HG03196 (cell line): ENCODE measurements at regions not wholly inside any gene's neighbourhood (a gene's known extent, or its start where the extent isn't known, plus 50 kb on each side); places are given as distances from the start of the nearest gene placed in this dataset.

Source experiments
- ATAC-seq: cut with Tn5 transposase; IDR thresholded peaks from one replicate; pipeline ENCODE4 v1.9.1; 2021; ENCODE audit not compliant: unreplicated experiment

DNA sequence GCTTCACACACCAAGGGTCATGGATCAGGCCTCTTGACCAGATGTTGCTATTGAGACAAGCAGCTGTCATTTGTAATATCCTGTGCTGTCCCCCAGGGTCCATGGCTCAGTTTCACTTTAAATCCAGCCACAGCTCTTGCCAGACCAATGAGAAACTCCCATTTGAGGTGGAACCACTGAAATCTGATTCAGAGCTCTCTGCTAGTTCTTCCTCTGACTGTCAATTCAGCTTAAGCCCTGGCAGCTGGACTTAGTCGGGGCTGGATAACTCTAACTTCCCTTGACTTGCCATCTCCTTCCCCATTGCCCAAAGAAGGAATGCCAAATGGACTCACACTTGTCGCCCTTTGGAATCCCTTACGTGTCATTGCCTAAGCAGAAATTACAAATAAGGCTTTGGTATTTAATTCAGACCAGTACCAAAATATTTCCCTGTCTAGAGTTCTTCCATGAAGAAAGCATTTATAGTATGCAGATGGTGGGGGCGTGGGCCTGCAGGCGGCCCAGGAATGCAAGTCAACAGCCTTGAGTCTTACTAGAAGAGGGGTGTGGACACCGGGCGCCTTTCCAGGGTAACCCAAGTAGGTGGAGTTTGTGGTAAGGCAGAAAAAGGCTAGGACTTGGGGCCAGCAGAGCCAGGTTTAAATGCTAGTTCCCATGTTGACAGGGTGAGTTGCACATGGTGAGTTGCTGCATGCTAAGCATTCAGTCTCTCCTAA is 96.9 kb upstream of the TMPO start:
- peak; percentile 87 for ATAC-seq

DNA sequence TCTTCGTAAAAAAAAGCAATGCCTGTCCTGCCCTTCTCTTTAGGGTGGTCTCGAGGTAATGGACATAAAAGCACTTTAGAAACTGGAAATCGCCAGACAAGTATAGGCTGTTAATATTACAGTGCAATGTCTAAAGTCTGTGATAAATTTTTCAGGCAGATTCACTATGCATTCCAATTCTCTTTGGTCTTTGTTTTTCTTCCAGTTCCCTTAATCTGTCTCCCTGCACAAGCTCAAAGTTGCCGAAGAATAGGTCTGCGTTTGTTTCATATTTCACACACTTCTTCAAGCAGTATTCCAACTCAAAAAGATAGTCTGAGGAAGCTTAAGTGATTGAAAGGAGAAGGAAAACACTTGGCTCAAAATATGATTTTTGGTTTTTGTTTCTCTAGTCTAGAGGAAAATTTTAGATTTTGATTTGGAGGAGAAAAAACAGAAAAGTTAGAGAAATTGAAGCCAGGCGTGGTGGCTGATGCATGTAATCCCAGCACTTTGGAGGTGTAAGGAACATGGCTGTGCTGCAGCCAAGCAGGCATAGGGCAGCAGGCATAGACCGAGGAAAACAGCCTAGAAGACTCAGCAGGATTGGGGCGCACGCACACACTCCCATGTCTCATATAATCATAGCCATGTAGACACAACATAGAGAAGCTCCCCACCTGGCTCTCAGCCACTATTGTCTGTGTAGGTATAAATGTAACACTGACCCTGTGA is 96.2 kb upstream of the TMPO start:
- ATAC-seq: no peak

DNA sequence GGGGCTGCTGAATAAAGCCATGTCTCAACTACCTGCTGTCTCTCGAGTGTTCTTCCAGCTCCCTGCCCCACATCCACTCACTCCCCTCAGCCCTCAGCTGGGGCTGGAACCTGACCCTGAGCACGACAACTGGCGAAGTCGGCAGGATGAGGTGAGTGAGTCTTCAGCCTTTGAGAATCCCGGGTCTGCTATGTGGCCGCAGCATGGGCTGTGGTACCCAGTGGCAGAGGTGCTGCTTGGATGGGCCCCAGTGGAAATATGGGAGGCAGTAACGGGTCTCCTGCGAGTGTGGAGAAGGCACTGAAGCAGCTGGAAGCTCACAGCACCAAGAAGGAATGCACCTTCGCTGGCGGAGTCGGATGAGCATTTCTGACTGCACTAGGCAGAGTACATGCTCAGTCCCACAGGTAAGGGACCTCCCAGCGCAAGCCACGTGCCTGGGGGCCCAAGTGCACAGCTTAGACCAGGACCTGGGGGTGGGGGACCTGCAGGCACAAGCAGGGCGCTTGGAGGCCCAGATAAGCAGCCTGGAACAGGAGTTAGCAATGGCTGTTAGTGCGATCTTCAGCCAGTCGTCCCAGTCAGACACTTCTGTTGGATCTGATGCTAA is 95.5 kb upstream of the TMPO start:
- ATAC-seq: no peak

GRCh38 chr12:98420461-98420860 is 94.9 kb upstream of the TMPO start:
- no peak for ATAC-seq

GRCh38 chr12:98421316-98421715 is 94.1 kb upstream of the TMPO start:
- ATAC-seq: no peak

- ATAC-seq: no peak
Measured at GRCh38 chr12:98422359-98422758, 93.0 kb upstream of the TMPO start.

DNA sequence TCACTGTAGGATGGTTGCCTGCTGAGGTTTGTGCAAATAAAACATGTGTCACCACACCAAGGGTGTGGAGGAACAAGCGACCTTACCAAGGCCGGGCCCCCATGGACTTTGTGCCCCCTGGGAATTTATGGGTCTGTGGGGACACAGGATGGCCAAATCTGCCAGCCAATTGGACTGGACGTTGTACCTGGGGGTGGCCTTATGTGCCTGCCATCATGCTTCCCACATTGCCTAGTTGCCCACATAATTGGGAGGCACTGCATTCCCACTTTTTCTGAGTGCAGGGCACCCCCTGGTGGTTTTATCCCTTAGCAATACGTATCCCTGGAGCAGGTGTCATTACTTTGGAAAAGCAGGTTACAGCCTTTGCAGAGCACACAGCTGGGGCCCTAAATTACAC is 92.6 kb upstream of the TMPO start:
- no peak for ATAC-seq

DNA sequence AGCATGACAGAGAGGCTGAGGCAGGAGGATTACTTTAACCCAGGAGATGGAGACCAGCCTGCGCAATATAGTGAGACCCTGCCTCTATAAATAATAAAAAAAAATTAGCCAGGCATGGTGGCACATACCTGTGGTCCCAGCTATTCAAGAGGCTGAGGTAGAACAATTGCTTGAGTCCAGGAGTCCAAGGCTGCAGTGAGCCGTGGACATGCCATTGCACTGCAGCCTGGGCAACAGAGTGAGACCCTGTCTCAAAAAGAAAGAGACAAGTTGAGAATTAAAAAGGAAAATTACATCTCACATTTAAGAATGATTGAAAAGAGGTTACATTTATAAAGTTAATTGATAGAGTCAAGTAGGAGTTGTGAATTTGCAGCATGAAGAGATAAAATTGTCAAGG is 91.4 kb upstream of the TMPO start:
- no peak for ATAC-seq

- peak; percentile 79 for ATAC-seq
Measured at GRCh38 chr12:98424726-98425401, 90.5 kb upstream of the TMPO start.

GRCh38 chr12:98425859-98426258 is 89.5 kb upstream of the TMPO start:
- ATAC-seq: no peak

DNA sequence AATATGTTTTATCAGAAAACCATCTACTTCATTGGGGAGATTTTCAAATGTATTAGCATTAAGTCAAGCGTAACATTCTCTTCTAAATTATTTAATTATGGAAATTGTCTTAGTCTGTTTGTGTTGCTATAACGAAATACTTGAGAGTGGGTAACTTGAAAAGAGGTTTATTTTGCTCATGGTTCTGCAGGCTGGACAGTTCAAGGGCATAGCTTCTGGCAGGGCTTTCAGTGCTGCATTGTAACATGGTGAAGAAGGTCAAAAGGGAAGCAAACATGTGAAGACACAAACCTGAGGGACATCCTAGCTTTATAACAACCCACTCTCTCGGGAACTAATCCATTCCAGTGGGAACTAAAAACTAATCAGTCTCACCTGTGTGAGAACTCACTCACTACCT is 84.3 kb upstream of the TMPO start:
- ATAC-seq: no peak

DNA sequence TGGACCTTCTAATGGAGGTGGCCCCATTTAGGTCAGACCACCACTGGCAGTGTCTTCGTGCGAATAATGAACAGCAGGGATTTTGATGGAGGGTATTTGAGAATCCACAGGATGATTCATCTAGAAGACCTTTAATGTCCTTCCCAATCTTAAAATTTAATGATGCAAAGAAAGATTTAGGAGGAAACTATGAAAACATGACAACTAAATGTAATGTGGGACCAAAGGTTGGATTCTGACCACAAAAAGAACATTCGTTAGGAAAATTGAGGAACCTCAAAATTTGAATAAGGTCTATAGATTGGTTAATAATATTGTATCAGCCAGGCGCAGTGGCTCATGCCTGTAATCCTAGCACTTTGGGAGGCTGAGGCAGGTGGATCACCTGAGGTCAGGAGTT is 78.2 kb upstream of the TMPO start:
- no peak for ATAC-seq

DNA sequence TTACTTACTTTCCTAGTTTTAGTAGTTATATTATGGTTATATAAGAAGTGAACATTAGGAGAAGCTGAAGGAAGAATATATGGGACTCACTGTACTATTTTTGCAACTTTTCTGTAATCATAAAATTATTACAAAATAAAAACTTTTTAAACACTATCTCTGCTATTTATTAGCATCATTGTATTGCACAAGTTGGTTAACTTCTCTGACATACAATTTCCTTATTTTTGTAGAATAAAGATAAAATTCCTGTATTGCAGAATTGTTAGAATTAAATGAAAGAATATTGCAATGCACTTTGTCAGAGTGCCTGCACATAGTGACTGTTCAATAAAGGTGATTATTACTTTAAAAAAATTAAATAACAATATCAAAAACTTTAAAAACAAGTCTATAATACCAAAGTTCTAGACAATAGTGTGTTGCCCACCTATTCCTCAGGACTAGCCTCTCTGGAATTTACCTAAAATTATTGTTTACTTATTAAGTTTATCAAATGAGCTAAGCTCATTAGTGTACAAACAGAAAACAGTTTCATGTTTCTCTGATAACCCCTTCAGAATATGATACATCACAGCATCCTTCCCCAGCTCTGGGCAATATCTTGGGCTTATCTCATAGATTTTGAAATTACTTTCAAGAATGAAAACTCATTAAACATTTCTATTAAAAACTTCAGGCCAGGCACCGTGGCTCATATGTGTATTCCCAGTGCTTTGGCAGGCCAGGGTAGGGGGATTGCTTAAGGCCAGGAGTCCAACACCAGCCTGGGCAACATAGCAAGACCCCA is 77.4 kb upstream of the TMPO start:
- ATAC-seq: no peak

DNA sequence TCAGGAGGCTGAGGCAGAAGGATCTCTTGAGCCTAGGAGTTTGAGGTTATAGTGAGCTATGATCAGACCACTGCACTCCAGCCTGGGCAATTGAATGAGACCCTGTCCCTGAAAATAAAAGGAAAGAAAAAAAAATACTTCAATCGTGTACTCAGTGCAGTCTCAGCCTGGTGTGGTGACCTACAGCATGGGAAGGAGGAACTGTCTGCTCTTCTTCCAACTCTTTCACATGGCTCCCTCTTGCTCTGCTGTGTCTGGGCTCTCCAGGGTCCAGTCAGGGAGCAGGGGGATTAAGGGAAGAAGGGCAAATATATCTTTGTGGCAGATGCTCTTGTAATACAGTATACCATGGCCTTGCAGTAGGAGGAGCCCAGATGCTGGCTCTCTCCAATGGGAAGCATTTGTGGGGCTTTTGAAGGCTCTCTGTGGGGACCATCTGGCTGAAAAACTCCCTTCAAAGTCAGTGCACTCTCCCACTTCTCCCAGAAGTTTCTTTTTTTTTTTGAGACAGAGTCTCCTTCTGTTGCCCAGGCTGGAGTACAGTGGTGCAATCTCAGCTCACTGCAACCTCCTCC is 76.6 kb upstream of the TMPO start:
- no peak for ATAC-seq

DNA sequence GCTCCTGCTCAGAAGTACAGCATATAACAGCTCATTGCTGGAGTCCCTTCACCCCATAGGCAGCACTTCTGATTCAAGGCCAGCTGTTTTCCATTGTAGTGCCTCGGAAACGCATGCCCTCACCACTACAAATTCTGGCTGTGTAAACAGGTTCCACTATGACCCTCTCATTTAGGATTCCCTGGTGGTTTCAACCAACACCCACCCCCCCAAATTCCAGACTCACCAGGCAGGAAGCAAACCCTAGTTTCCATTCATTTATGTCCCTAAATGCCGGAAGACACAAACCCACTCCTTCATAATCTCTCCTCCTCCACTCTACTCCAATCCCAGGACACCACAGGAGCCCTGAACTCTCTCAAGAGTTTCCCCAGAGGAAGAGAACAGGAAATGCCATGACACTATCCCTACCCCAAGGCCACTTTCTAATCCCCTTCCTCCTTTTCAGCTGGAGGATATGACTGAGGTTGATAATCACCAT is 75.9 kb upstream of the TMPO start:
- ATAC-seq: no peak

DNA sequence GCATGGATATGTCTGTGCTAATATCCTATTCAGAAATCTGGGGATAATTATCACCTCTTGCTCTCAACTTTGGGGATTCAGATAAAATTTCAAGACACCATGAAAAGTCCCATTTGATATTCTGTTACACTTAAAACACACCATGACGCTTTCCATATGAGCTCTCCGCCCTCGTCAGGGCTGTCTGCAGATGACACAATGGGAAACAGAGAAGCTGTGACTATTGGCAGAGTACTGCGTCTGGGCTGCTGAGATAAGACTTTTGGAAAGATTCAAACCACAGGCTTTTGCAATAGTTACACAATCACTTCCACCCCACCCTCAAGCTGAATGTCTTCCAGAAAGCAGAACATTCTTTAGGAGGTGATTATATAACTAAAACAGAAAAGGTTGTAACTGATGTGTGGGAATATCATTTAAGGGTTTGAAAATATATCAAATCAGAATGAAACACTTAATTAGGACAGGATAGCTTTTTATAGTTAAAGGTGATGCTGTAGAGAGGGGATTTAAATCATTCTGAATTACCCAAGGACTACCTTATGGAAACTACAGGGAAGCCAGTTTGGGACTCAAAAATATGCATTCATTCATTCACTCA is 75.3 kb upstream of the TMPO start:
- no peak for ATAC-seq

- no peak for ATAC-seq
Measured at GRCh38 chr12:98446060-98446459, 69.3 kb upstream of the TMPO start.

DNA sequence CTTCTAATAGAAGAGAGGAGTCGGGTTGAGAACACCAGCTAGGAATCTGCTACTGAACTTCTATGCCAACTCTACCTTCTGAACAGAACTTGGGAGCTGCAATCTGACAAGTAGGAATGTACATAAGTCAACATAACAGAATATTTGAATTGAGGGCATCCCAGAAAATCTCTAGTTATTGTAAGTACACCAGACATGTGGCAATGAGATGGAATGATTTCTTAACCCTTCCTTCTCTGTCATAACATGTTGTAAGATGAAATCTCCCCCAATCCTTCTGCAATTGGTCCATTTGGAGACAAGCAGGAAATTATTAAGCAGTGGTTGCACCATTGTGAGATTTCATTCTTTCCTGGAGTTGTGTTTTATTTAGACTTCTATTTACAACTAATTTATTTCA is 68.7 kb upstream of the TMPO start:
- ATAC-seq: no peak

DNA sequence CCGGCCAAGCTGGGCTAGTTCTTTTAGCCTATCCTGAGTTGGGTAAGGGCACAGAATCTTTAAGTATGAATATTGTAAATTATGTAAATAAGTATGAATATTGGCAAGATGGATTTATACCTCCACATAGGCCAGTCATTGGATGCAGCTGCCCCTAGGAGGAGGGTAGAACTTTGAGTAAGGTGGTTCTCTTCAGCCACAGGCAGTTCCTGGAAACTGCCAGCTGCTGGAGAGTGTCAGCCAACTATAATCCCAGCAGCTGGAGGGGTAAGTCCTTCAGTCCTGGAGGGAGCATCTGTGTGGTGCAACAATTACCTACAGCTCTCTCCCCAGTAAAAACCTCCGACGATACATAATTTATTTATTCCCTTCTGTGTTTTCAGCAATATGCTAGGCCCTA is 65.8 kb upstream of the TMPO start:
- ATAC-seq: no peak

GRCh38 chr12:98453070-98453469 is 62.3 kb upstream of the TMPO start:
- no peak for ATAC-seq
